ENCODE measurements at regions not wholly inside any gene's neighbourhood (a gene's known extent, or its start where the extent isn't known, plus 50 kb on each side); places are given as distances from the start of the nearest gene placed in this dataset.

- Histone ChIP-seq H3F3A (ENCODE audit: insufficient read depth, low read length) (no peaks in the 10 kb centered on the region), H3K9me2 (replicated peaks; ENCODE audit: insufficient read depth, low read length) (no peaks in the 10 kb centered on the region), H3K4me3 (ENCODE audit: low read length) (no peak overlapping the region), H3K36me3 (replicated peaks; ENCODE audit: insufficient read depth, low read length) (no peaks in the 10 kb centered on the region), H3K27ac (ENCODE audit: low read length) (no peak overlapping the region), H3K79me2 (ENCODE audit: low read length) (no peaks in the 10 kb centered on the region), H3K4me2 (ENCODE audit: low read depth, low read length) (no peak overlapping the region), H3K4me1 (ENCODE audit: low read length) (no peaks in the 10 kb centered on the region), H3K9ac (ENCODE audit: low read length) (no peak overlapping the region), H3K27me3 (replicated peaks; ENCODE audit: insufficient read depth, low read length) (no peaks in the 10 kb centered on the region), H4K20me1 (ENCODE audit: insufficient read depth, low read length) (no peaks in the 10 kb centered on the region), H3K9me3 (replicated peaks; ENCODE audit: insufficient read depth, low read length) (no peaks in the 10 kb centered on the region), H2AFZ (ENCODE audit: low read length) (no peak overlapping the region)
- no peak for DNase-seq
- TF ChIP-seq EZH2 (optimal IDR thresholded peaks at IDR 0.05; ENCODE audit: low read depth, low read length) (no peak), CTCF (IDR thresholded peaks at IDR 0.05; ENCODE audit: low read length) (no peak), EZH2phosphoT487 (IDR thresholded peaks at IDR 0.05; ENCODE audit: low read length) (no peak)
These were observed 600.1 kb upstream of the CHORDC1 start for GRCh38 chr11:90822996-90823395.

GRCh38 chr11:90818196-90818745 is 595.4 kb upstream of the CHORDC1 start:
- H3K9ac ChIP-seq (ENCODE audit: low read length) = no peak overlapping the region
- no peak for DNase-seq
- no peaks in the 10 kb centered on the region for H4K20me1 ChIP-seq (ENCODE audit: insufficient read depth, low read length)
- no peak overlapping the region for H3K4me2 ChIP-seq (ENCODE audit: low read depth, low read length)
- no peaks in the 10 kb centered on the region for H3K27me3 ChIP-seq (replicated peaks; ENCODE audit: insufficient read depth, low read length)
- TF ChIP-seq EZH2 (optimal IDR thresholded peaks at IDR 0.05; ENCODE audit: low read depth, low read length) (no peak), EZH2phosphoT487 (IDR thresholded peaks at IDR 0.05; ENCODE audit: low read length) (no peak), CTCF (IDR thresholded peaks at IDR 0.05; ENCODE audit: low read length) (no peak)
- H3K27ac ChIP-seq (ENCODE audit: low read length) = no peak overlapping the region
- H2AFZ ChIP-seq (ENCODE audit: low read length) = no peak overlapping the region
- no peaks in the 10 kb centered on the region for H3K4me1 ChIP-seq (ENCODE audit: low read length)
- H3K9me3 ChIP-seq (replicated peaks; ENCODE audit: insufficient read depth, low read length) = no peaks in the 10 kb centered on the region
- no peaks in the 10 kb centered on the region for H3K79me2 ChIP-seq (ENCODE audit: low read length)
- H3K36me3 ChIP-seq (replicated peaks; ENCODE audit: insufficient read depth, low read length) = no peaks in the 10 kb centered on the region
- no peaks in the 10 kb centered on the region for H3K9me2 ChIP-seq (replicated peaks; ENCODE audit: insufficient read depth, low read length)
- H3K4me3 ChIP-seq (ENCODE audit: low read length) = no peak overlapping the region
- no peaks in the 10 kb centered on the region for H3F3A ChIP-seq (ENCODE audit: insufficient read depth, low read length)

- TF ChIP-seq CTCF (IDR thresholded peaks at IDR 0.05; ENCODE audit: low read length) (no peak), EZH2 (optimal IDR thresholded peaks at IDR 0.05; ENCODE audit: low read depth, low read length) (no peak), EZH2phosphoT487 (IDR thresholded peaks at IDR 0.05; ENCODE audit: low read length) (no peak)
- H4K20me1 ChIP-seq (ENCODE audit: insufficient read depth, low read length) = no peaks in the 10 kb centered on the region
- no peaks in the 10 kb centered on the region for H3K36me3 ChIP-seq (replicated peaks; ENCODE audit: insufficient read depth, low read length)
- no peak overlapping the region for H3K27ac ChIP-seq (ENCODE audit: low read length)
- no peaks in the 10 kb centered on the region for H3F3A ChIP-seq (ENCODE audit: insufficient read depth, low read length)
- DNase-seq = no peak
- no peaks in the 10 kb centered on the region for H3K27me3 ChIP-seq (replicated peaks; ENCODE audit: insufficient read depth, low read length)
- H2AFZ ChIP-seq (ENCODE audit: low read length) = no peak overlapping the region
- H3K4me3 ChIP-seq (ENCODE audit: low read length) = no peak overlapping the region
- no peak overlapping the region for H3K4me2 ChIP-seq (ENCODE audit: low read depth, low read length)
- no peaks in the 10 kb centered on the region for H3K4me1 ChIP-seq (ENCODE audit: low read length)
- H3K9ac ChIP-seq (ENCODE audit: low read length) = no peak overlapping the region
- H3K9me2 ChIP-seq (replicated peaks; ENCODE audit: insufficient read depth, low read length) = no peaks in the 10 kb centered on the region
- no peaks in the 10 kb centered on the region for H3K9me3 ChIP-seq (replicated peaks; ENCODE audit: insufficient read depth, low read length)
- no peaks in the 10 kb centered on the region for H3K79me2 ChIP-seq (ENCODE audit: low read length)
These were observed 586.7 kb upstream of the CHORDC1 start for GRCh38 chr11:90809581-90809980.
